ENCODE measurements at regions not wholly inside any gene's neighbourhood (a gene's known extent, or its start where the extent isn't known, plus 50 kb on each side); places are given as distances from the start of the nearest gene placed in this dataset.
A peak's percentile ranks its signal among the peaks of the same experiment; 100 is the strongest.

DNA sequence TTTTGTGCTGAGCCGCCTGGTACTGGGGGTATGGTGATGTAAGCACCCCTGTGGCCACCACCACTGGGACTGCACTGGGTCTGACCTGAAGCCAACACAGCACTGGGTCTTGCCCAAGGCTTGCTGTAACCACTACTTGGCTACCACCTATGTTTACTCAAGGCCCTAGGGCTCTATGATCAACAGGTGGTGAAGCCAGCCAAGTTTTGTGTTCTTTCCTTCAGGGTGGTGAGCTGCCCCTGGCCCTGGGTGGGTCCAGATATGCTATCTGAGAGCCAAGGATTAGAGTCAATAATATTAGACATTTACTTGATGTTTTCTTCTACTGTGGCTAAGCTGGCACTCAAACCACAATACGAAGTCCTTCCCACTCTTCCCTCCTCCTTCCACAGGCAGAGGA is 55.1 kb upstream of the PAGE4 start:
- H3K36me3 Mint-ChIP-seq (ENCODE audit: low read depth): no peaks in the 10 kb centered on the region
- no peak overlapping the region for H3K27ac Mint-ChIP-seq
- DNase-seq: no peak
- H3K4me3 Mint-ChIP-seq: no peak overlapping the region
- TF ChIP-seq, protein P1, sequence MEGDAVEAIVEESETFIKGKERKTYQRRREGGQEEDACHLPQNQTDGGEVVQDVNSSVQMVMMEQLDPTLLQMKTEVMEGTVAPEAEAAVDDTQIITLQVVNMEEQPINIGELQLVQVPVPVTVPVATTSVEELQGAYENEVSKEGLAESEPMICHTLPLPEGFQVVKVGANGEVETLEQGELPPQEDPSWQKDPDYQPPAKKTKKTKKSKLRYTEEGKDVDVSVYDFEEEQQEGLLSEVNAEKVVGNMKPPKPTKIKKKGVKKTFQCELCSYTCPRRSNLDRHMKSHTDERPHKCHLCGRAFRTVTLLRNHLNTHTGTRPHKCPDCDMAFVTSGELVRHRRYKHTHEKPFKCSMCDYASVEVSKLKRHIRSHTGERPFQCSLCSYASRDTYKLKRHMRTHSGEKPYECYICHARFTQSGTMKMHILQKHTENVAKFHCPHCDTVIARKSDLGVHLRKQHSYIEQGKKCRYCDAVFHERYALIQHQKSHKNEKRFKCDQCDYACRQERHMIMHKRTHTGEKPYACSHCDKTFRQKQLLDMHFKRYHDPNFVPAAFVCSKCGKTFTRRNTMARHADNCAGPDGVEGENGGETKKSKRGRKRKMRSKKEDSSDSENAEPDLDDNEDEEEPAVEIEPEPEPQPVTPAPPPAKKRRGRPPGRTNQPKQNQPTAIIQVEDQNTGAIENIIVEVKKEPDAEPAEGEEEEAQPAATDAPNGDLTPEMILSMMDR (IDR thresholded peaks at IDR 0.05): no peak
- no peaks in the 10 kb centered on the region for H3K4me1 Mint-ChIP-seq
- peaks cover 47% of the 10 kb centered on the region for H3K9me3 Mint-ChIP-seq
- H3K27me3 Mint-ChIP-seq (ENCODE audit: low read depth, poor library complexity): no peaks in the 10 kb centered on the region

DNA sequence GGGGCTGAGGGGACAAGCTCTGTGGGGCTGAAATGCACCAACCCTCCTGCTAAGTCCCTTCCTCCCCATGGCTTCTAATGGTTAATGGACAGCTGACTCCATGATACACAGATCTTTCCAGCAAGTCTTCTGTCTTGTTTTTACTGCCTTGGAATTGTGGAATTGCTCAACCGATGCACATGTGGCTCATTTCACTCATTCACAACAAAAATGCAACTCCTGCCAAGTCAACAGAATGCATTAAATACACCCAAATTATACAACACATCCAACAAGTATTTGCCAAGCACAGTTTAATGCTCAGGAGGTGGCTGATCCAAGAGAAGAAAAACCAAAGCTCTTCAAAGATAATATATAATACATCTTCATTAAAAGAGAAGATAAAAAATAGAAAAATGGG is 61.9 kb upstream of the PAGE4 start:
- no peaks in the 10 kb centered on the region for H3K36me3 Mint-ChIP-seq (ENCODE audit: low read depth)
- TF ChIP-seq, protein P1 (IDR thresholded peaks at IDR 0.05): no peak
- peaks cover 3% of the 10 kb centered on the region for H3K27me3 Mint-ChIP-seq (ENCODE audit: low read depth, poor library complexity)
- H3K4me3 Mint-ChIP-seq: no peak overlapping the region
- H3K4me1 Mint-ChIP-seq: no peaks in the 10 kb centered on the region
- H3K27ac Mint-ChIP-seq: no peak overlapping the region
- H3K9me3 Mint-ChIP-seq: peaks cover 42% of the 10 kb centered on the region
- DNase-seq: no peak

DNA sequence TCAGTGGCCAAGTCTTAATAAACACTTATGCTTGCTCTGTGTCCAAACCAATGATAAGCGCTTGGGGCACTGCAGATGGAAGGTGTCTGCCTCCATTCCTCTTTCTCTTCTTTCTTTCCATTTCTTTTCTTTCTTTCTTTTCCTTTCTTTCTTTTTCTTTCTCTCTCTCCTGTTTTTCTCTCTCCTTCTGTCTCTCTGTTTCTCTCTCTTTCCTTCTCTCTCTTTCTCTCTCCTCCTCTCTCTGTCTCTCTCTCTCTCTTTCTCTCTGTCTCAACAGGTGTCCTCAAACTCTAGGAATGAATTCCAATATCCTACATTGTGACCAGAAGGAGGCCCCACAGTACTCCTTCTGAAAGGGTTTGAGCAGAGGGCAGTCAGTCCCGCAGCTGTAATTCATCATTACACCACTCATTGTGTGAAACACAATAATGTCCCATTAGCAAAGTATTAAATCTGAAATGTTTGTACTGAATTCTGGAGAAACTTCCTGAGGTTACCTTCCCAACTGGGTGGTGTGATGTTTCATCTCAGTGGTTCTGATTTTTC is 66.5 kb upstream of the PAGE1 start:
- no peak overlapping the region for H3K27ac Mint-ChIP-seq
- no peaks in the 10 kb centered on the region for H3K36me3 Mint-ChIP-seq (ENCODE audit: low read depth)

DNA sequence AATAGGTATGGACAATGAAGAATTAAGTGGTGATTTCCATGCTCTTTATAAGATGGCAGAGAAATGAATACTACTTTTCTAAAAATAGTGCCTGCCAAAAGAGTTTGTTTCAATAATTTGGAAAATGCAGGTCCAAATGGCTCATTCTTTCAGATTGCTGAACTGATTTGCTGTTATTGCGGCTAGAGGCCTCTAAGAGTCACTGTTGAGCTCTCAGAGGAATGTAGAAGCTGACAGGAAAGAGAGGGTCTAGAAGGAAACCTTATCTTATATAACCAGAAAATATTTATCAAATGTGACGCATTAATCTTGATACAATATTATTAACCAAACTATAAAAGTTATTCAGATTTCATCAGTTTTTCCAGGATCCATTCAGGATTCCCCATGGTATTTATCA is 65.7 kb upstream of the PAGE1 start:
- Mint-ChIP-seq H3K9me3 (peaks cover 33% of the 10 kb centered on the region), H3K4me3 (no peak overlapping the region), H3K27me3 (ENCODE audit: low read depth, poor library complexity) (peaks cover 3% of the 10 kb centered on the region), H3K27ac (no peak overlapping the region), H3K36me3 (ENCODE audit: low read depth) (no peaks in the 10 kb centered on the region), H3K4me1 (no peaks in the 10 kb centered on the region)
- peak; percentile 5 for DNase-seq
- TF ChIP-seq, protein P1 (IDR thresholded peaks at IDR 0.05): peak; percentile 47

More for the DNA sequence above, 66.5 kb upstream of the PAGE1 start:
- peaks cover 33% of the 10 kb centered on the region for H3K9me3 Mint-ChIP-seq
- H3K4me1 Mint-ChIP-seq: no peaks in the 10 kb centered on the region
- no peak overlapping the region for H3K4me3 Mint-ChIP-seq
- DNase-seq: no peak
- peaks cover 3% of the 10 kb centered on the region for H3K27me3 Mint-ChIP-seq (ENCODE audit: low read depth, poor library complexity)
- TF ChIP-seq, protein P1 (IDR thresholded peaks at IDR 0.05): no peak

DNA sequence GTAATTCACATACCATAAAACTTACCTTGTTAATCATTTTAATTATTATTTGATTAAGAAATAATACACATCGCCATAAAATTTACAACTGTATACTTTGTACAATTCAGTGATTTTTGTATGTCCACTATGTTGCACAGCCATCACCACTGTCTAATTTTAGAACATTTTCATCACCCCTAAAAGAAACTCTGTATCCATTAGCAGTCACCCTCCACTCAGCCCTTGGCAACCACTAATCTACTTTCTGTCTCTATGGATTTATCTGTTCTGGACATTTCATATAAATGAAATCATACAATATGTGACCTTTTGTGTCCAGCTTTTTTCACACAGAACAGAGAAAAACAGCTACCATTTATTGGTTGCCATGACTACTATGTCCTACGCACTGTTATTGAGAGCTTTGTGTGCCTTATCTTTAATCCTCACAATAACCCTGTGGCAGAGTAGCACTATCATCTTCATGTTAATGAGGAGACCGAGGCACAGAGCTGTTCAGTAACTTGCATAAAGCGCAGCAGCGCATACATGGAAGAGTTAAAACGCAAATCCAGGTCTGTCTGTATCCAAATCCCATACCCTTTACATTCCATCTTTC is 64.6 kb upstream of the PAGE1 start:
- Mint-ChIP-seq H3K36me3 (ENCODE audit: low read depth) (no peaks in the 10 kb centered on the region), H3K27ac (no peak overlapping the region), H3K27me3 (ENCODE audit: low read depth, poor library complexity) (peaks cover 3% of the 10 kb centered on the region), H3K9me3 (peaks cover 35% of the 10 kb centered on the region), H3K4me1 (no peaks in the 10 kb centered on the region), H3K4me3 (no peak overlapping the region)
- TF ChIP-seq, protein P1 (IDR thresholded peaks at IDR 0.05): no peak
- no peak for DNase-seq

DNA sequence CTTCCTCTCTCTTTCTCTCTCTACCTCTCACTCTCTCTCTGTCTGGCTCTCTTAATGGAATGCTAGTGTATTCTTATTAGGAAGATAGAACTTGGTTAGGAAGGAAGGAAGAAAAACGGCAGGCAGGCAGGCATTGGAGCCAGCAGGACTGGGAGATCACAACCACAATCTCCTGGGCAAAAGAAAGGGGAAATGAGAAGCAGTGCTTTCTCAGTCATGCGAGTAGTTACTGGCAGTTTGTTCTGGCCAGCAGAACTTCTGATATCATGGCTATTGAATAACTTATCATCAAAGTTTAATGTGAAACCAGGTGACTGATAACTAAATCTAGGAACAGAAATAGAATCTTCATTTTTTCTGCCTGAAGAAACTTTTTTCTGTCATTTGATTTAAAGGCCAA is 60.9 kb upstream of the PAGE1 start:
- Mint-ChIP-seq H3K9me3 (peaks cover 27% of the 10 kb centered on the region), H3K36me3 (ENCODE audit: low read depth) (no peaks in the 10 kb centered on the region), H3K27ac (no peak overlapping the region), H3K4me3 (no peak overlapping the region), H3K4me1 (peaks cover 6% of the 10 kb centered on the region), H3K27me3 (ENCODE audit: low read depth, poor library complexity) (no peaks in the 10 kb centered on the region)
- DNase-seq: no peak
- TF ChIP-seq, protein P1 (IDR thresholded peaks at IDR 0.05): no peak
